Fibroblast of lung (primary cell): ENCODE measurements at regions not wholly inside any gene's neighbourhood (a gene's known extent, or its start where the extent isn't known, plus 50 kb on each side); places are given as distances from the start of the nearest gene placed in this dataset.
"Not testable (repeated sequence)": the region's sequence is repeated elsewhere in the genome, so short reads cannot be mapped to it uniquely, and the experiment has no call there.

Source experiments
- CTCF ChIP-seq, 2 donors: IDR thresholded peaks in 1 of 2; conservative IDR thresholded peaks in 1 of 2; 1 replicate in 1 of 2; 2 replicates in 1 of 2; pipeline ENCODE4 v1.5.1; 2011 to 2012; ENCODE audit warnings: low read length in 2 of 2, control low read depth in 1 of 2, inconsistent platforms in 1 of 2, low read depth in 1 of 2, mild to moderate bottlenecking in 1 of 2
- EZH2 ChIP-seq: IDR thresholded peaks from 2 replicates; pipeline ENCODE4 v1.5.1; 2012; ENCODE audit warnings: low read length, control low read depth, mild to moderate bottlenecking; ENCODE audit errors: missing control alignments

GRCh38 chr2:107753806-107754205 is 72.9 kb upstream of the RGPD4 start:
- TF ChIP-seq CTCF (conservative IDR thresholded peaks at IDR 0.05 in 1 of 2, IDR thresholded peaks at IDR 0.05 in 1 of 2; ENCODE audit: low read depth in 1 of 2, low read length in 2 of 2); EZH2: not testable (repeated sequence)
